Bronchial epithelial cell (primary cell): ENCODE measurements at regions not wholly inside any gene's neighbourhood (a gene's known extent, or its start where the extent isn't known, plus 50 kb on each side); places are given as distances from the start of the nearest gene placed in this dataset.

ENCODE experiments used
- DNase-seq: peaks from one replicate; pipeline ENCODE4 v3.0.0-alpha.2; 2010; ENCODE audit warnings: low read depth
- FAIRE-seq: peaks from 2 replicates; lab custom pipeline; 2011; peaks lifted over from hg19 to GRCh38; lab: Jason Lieb, UNC
- H3K27me3 ChIP-seq: 2 replicates; pipeline ENCODE4 v1.5.1; 2011; ENCODE audit warnings: low read length; ENCODE audit not compliant: control insufficient read depth, insufficient read depth
- H3K36me3 ChIP-seq: 2 replicates; pipeline ENCODE4 v1.5.1; 2011; ENCODE audit warnings: low read length; ENCODE audit not compliant: control insufficient read depth, insufficient read depth
- H3K4me3 ChIP-seq: 2 replicates; pipeline ENCODE4 v1.5.1; 2011; ENCODE audit warnings: mild to moderate bottlenecking, low read depth, low read length, control low read depth
- CTCF ChIP-seq: IDR thresholded peaks from 2 replicates; pipeline ENCODE4 v1.5.1; 2011; ENCODE audit warnings: mild to moderate bottlenecking, moderate library complexity, low read length, control low read depth, inconsistent platforms; ENCODE audit not compliant: insufficient read depth, severe bottlenecking

- H3K4me3 ChIP-seq = no peak overlapping the region
- no peaks in the 10 kb centered on the region for H3K36me3 ChIP-seq
- TF ChIP-seq CTCF = no peak
- H3K27me3 ChIP-seq = no peaks in the 10 kb centered on the region
- DNase-seq = no peak
- no peak for FAIRE-seq
These were observed 113.7 kb upstream of the ZNF507 start for GRCh38 chr19:32231691-32232090.

GRCh38 chr19:32232449-32232848 lies 113.0 kb upstream of the ZNF507 start:
- DNase-seq (no peak), FAIRE-seq (no peak)
- no peak for TF ChIP-seq CTCF
- H3K36me3 ChIP-seq = no peaks in the 10 kb centered on the region
- no peaks in the 10 kb centered on the region for H3K27me3 ChIP-seq
- H3K4me3 ChIP-seq = no peak overlapping the region

- FAIRE-seq = no peak
- no peak for TF ChIP-seq CTCF
- no peaks in the 10 kb centered on the region for H3K27me3 ChIP-seq
- DNase-seq = no peak
- H3K36me3 ChIP-seq = no peaks in the 10 kb centered on the region
- no peak overlapping the region for H3K4me3 ChIP-seq
These were observed 112.3 kb upstream of the ZNF507 start for GRCh38 chr19:32233091-32233490.

- FAIRE-seq (no peak), DNase-seq (no peak)
- TF ChIP-seq CTCF = no peak
- Histone ChIP-seq H3K4me3 (no peak overlapping the region), H3K36me3 (no peaks in the 10 kb centered on the region), H3K27me3 (no peaks in the 10 kb centered on the region)
These were observed 111.5 kb upstream of the ZNF507 start for GRCh38 chr19:32233885-32234284.

- no peaks in the 10 kb centered on the region for H3K27me3 ChIP-seq
- FAIRE-seq = no peak
- no peak for TF ChIP-seq CTCF
- DNase-seq = no peak
- H3K36me3 ChIP-seq = no peaks in the 10 kb centered on the region
- no peak overlapping the region for H3K4me3 ChIP-seq
These were observed 110.7 kb upstream of the ZNF507 start for GRCh38 chr19:32234663-32235217.

- H3K4me3 ChIP-seq = no peak overlapping the region
- TF ChIP-seq CTCF = no peak
- FAIRE-seq = no peak
- H3K36me3 ChIP-seq = no peaks in the 10 kb centered on the region
- no peaks in the 10 kb centered on the region for H3K27me3 ChIP-seq
- DNase-seq = no peak
These were observed 107.3 kb upstream of the ZNF507 start for GRCh38 chr19:32238076-32238475.
